ENCODE measurements at regions not wholly inside any gene's neighbourhood (a gene's known extent, or its start where the extent isn't known, plus 50 kb on each side); places are given as distances from the start of the nearest gene placed in this dataset.

- 0 out of 2 replicates have a peak, but pooled peaks cover 3% of the 10 kb centered on the region for H3K4me1 Mint-ChIP-seq
- DNase-seq (ENCODE audit: low spot score) (no peak), ATAC-seq (no peak)
- H3K36me3 Mint-ChIP-seq, result peaks cover 21% of the 10 kb centered on the region
- POLR2A ChIA-PET, result no interaction called here
- H3K27ac Mint-ChIP-seq, result no peak overlapping the region
- peaks cover 14% of the 10 kb centered on the region for H3K9me3 Mint-ChIP-seq
- no peak overlapping the region for H3K4me3 Mint-ChIP-seq
- CTCF ChIA-PET, result no interaction called here
- H3K27me3 Mint-ChIP-seq (ENCODE audit: low read depth), result no peaks in the 10 kb centered on the region
- no peak for TF ChIP-seq ZNF425 (CRISPR knock-in tag; conservative IDR thresholded peaks at IDR 0.05)
- no peak for TF ChIP-seq MXD4 (CRISPR knock-in tag; IDR thresholded peaks at IDR 0.05; ENCODE audit: borderline replicate concordance)
- TF ChIP-seq SMAD3 (CRISPR knock-in tag; IDR thresholded peaks at IDR 0.05; ENCODE audit: borderline replicate concordance), result no peak
- no peak for TF ChIP-seq ZNF138 (CRISPR knock-in tag; conservative IDR thresholded peaks at IDR 0.05)
- TF ChIP-seq ZNF263 (CRISPR knock-in tag; IDR thresholded peaks at IDR 0.05; ENCODE audit: low read depth), result no peak
- TF ChIP-seq CDX4 (CRISPR knock-in tag; IDR thresholded peaks at IDR 0.05; ENCODE audit: borderline replicate concordance), result no peak
- no peak for TF ChIP-seq STAT6 (CRISPR knock-in tag; conservative IDR thresholded peaks at IDR 0.05; ENCODE audit: low read depth)
- TF ChIP-seq ZNF416 (CRISPR knock-in tag; IDR thresholded peaks at IDR 0.05), result no peak
- no peak for TF ChIP-seq OVOL2 (CRISPR knock-in tag; IDR thresholded peaks at IDR 0.05; ENCODE audit: borderline replicate concordance)
- TF ChIP-seq ZNF532 (CRISPR knock-in tag; IDR thresholded peaks at IDR 0.05; ENCODE audit: borderline replicate concordance), result no peak
- no peak for TF ChIP-seq FOXP1 (CRISPR knock-in tag; IDR thresholded peaks at IDR 0.05; ENCODE audit: borderline replicate concordance)
- TF ChIP-seq ZBTB43 (CRISPR knock-in tag; IDR thresholded peaks at IDR 0.05), result no peak
- TF ChIP-seq MLX (CRISPR knock-in tag; IDR thresholded peaks at IDR 0.05), result no peak
- no peak for TF ChIP-seq USF2 (CRISPR knock-in tag; IDR thresholded peaks at IDR 0.05)
- TF ChIP-seq E2F4 (CRISPR knock-in tag; IDR thresholded peaks at IDR 0.05; ENCODE audit: borderline replicate concordance, low read depth), result no peak
- TF ChIP-seq ATF6 (CRISPR knock-in tag; IDR thresholded peaks at IDR 0.05), result no peak
These were observed 278.9 kb downstream of the MEX3B start for GRCh38 chr15:81766829-81767475.
